HepG2 (cell line): ENCODE measurements at regions not wholly inside any gene's neighbourhood (a gene's known extent, or its start where the extent isn't known, plus 50 kb on each side); places are given as distances from the start of the nearest gene placed in this dataset.

Experiments used
- ATAC-seq: fragments of 200-7000 bp; cut with Tn5 transposase; 3 replicates; pipeline ENCODE4 v1.9.1; 2020; ENCODE audit warnings: mild to moderate bottlenecking, moderate library complexity
- BruUV-seq: library from RNA; stranded (reverse); fragments of 400-500 nt; replicated peaks from 2 replicates; lab custom pipeline; 2021; lab: Mats Ljungman, UMichigan
- CTCF ChIA-PET: fragments of 300-600 bp; formaldehyde crosslinking; extraction: SDS; loops from one replicate; lab custom pipeline; 2021; ENCODE audit warnings: low total read pairs, inconsistent platforms, low intra/inter-chr PET ratio; lab: Yijun Ruan, JAX
- POLR2A ChIA-PET: fragments of 350-600 bp; sonication (Branson Sonifier 250); formaldehyde crosslinking; loops from one replicate; lab custom pipeline; 2020; ENCODE audit warnings: antibody characterized with exemption, inconsistent platforms; lab: Yijun Ruan, JAX
- DNase-seq: peaks from one replicate; pipeline ENCODE4 v3.0.0-alpha.2; 2015; ENCODE audit warnings: low spot score
- FAIRE-seq: peaks from 3 replicates; lab custom pipeline; 2011; peaks lifted over from hg19 to GRCh38; lab: Jason Lieb, UNC
- H2AFZ ChIP-seq: one replicate; pipeline ENCODE4 v1.6.1; 2011; ENCODE audit warnings: low read length, inconsistent platforms
- H3K27ac ChIP-seq: fragments of 300-600 bp; 3 replicates; pipeline ENCODE4 v1.8.0; 2011; ENCODE audit warnings: mixed run types, mild to moderate bottlenecking, mixed read lengths, low read length, inconsistent platforms; ENCODE audit not compliant: insufficient read depth; ENCODE audit errors: extremely low read length
- H3K27me3 ChIP-seq, 2 experiments: fragments of 200-600 bp in 1 of 2; 2 replicates in 1 of 2; 3 replicates in 1 of 2; pipeline versions ENCODE4 v1.6.0 to v1.8.0; 2011; ENCODE audit warnings: low read length in 2 of 2, mild to moderate bottlenecking in 2 of 2, moderate library complexity in 2 of 2, inconsistent platforms in 1 of 2; ENCODE audit not compliant: insufficient read depth in 2 of 2, control insufficient read depth in 1 of 2
- H3K36me3 ChIP-seq, 2 experiments: fragments of 200-600 bp in 1 of 2; replicated peaks in 1 of 2; 2 replicates in 1 of 2; 3 replicates in 1 of 2; pipeline versions ENCODE4 v1.5.1 to v1.8.0; 2011; ENCODE audit warnings: low read length in 2 of 2, inconsistent platforms in 1 of 2; ENCODE audit not compliant: insufficient read depth in 2 of 2, control insufficient read depth in 1 of 2
- H3K4me1 ChIP-seq: 2 replicates; pipeline ENCODE4 v1.5.1; 2012; ENCODE audit warnings: low read length, inconsistent platforms; ENCODE audit not compliant: insufficient read depth
- H3K4me2 ChIP-seq: 2 replicates; pipeline ENCODE4 v1.6.0; 2011; ENCODE audit warnings: low read depth, low read length, inconsistent platforms
- H3K4me3 ChIP-seq, 3 experiments: fragments of 200-600 bp in 1 of 3; sonication (generic), shearing (Covaris generic) in 1 of 3; replicated peaks in 1 of 3; 2 replicates each; pipeline ENCODE4 v1.5.1; 2011 to 2016; ENCODE audit warnings: low read length in 3 of 3, inconsistent platforms in 2 of 3, low read depth in 2 of 3, mild to moderate bottlenecking in 2 of 3, control low read depth in 1 of 3, mixed read lengths in 1 of 3; ENCODE audit not compliant: insufficient read depth in 1 of 3
- H3K79me2 ChIP-seq: one replicate; pipeline ENCODE4 v1.6.1; 2011; ENCODE audit warnings: low read length, inconsistent platforms; ENCODE audit not compliant: insufficient read depth
- H3K9ac ChIP-seq: 2 replicates; pipeline ENCODE4 v1.6.0; 2011; ENCODE audit warnings: mild to moderate bottlenecking, low read depth, low read length, inconsistent platforms; ENCODE audit not compliant: insufficient read depth
- H3K9me3 ChIP-seq: 2 replicates; pipeline ENCODE4 v1.5.1; 2012; ENCODE audit warnings: mild to moderate bottlenecking, low read length
- H4K20me1 ChIP-seq: 2 replicates; pipeline ENCODE4 v1.6.0; 2011; ENCODE audit warnings: inconsistent platforms, mild to moderate bottlenecking, low read length, moderate library complexity; ENCODE audit not compliant: insufficient read depth
- GATAD2A ChIP-seq: IDR thresholded peaks from 2 replicates; pipeline ENCODE4 v1.6.1; 2016
- MLXIP ChIP-seq: sonication (generic); formaldehyde crosslinking; IDR thresholded peaks from 2 replicates; pipeline ENCODE4 v1.9.0; 2021; ENCODE audit warnings: missing genetic modification reagents, borderline replicate concordance
- PHF21A ChIP-seq: sonication (generic); formaldehyde crosslinking; IDR thresholded peaks from 2 replicates; pipeline ENCODE4 v1.5.0; 2020; ENCODE audit warnings: mild to moderate bottlenecking, missing genetic modification reagents
- SOX13 ChIP-seq, 3 experiments: fragments of 450-650 bp in 1 of 3; sonication (generic) in 1 of 3; formaldehyde crosslinking in 1 of 3; IDR thresholded peaks in 2 of 3; conservative IDR thresholded peaks in 1 of 3; 2 replicates each; pipeline versions ENCODE4 v1.5.0 to v1.6.1; 2016 to 2020; ENCODE audit warnings: antibody characterized with exemption in 1 of 3, mild to moderate bottlenecking in 1 of 3, missing compliant biosample characterization in 1 of 3, missing genetic modification reagents in 1 of 3, moderate library complexity in 1 of 3
- SOX5 ChIP-seq: IDR thresholded peaks from 2 replicates; pipeline ENCODE4 v1.6.1; 2016; ENCODE audit warnings: borderline replicate concordance
- TRIM24 ChIP-seq: sonication (generic); formaldehyde crosslinking; IDR thresholded peaks from 2 replicates; pipeline ENCODE4 v1.8.0; 2022; ENCODE audit warnings: mild to moderate bottlenecking, missing genetic modification reagents
- ZNF839 ChIP-seq: sonication (generic); formaldehyde crosslinking; IDR thresholded peaks from 2 replicates; pipeline ENCODE4 v1.4.0; 2020; ENCODE audit warnings: missing genetic modification reagents, mild to moderate bottlenecking, borderline replicate concordance
- WGBS: methylation state at CpG from one replicate; pipeline ENCODE4 v1.1.6; 2017; ENCODE audit warnings: low lambda C conversion rate; 5-methylcytosine and 5-hydroxymethylcytosine counted together
- in situ Hi-C: cut with HindIII; loops from 2 replicates; pipeline ENCODE4 v1.10.0; 2017; ENCODE audit warnings: low pct_unique_long_range_greater_than_20kb; ENCODE audit not compliant: extremely low pct_ligation_motif_present
- intact Hi-C: fragments of 100-400 bp; cut with micrococcal nuclease; formaldehyde crosslinking; loops from one replicate; pipeline ENCODE4 v1.10.0; 2022; ENCODE audit not compliant: unreplicated experiment

- TF ChIP-seq SOX13 (IDR thresholded peaks at IDR 0.05) (no peak), SOX13 (CRISPR knock-in tag; conservative IDR thresholded peaks at IDR 0.05 in 1 of 2, IDR thresholded peaks at IDR 0.05 in 1 of 2) (peak in 1 of 2 experiments; percentile 30; a peak in 1 of 4 replicates), GATAD2A (0 out of 2 replicates have a peak, but pooled peaks have one; percentile 24)
- TF ChIP-seq, all 625 proteins: peak for 12
These were observed 69.8 kb upstream of the SCAF4 start (continued) for GRCh38 chr21:31801551-31802219.

- no peak overlapping the region for H3K9ac ChIP-seq
- FAIRE-seq = no peak
- TF ChIP-seq SOX5 (CRISPR knock-in tag) (no peak), TRIM24 (no peak), PHF21A (CRISPR knock-in tag) (no peak), MLXIP (no peak), ZNF839 (CRISPR knock-in tag) (no peak)
- TF ChIP-seq, all 625 proteins: peak for 0
- ChIA-PET POLR2A (no interaction called here), CTCF (no interaction called here)
- no TSS peak for BruUV-seq
- WGBS = 13% methylated on average over 13 of the region's 15 CpGs
- H3K27ac ChIP-seq = no peak overlapping the region
- H3K9me3 ChIP-seq = no peaks in the 10 kb centered on the region
- no peak for DNase-seq
- no peak overlapping the region for H3K4me3 ChIP-seq
- no peaks in the 10 kb centered on the region for H3K79me2 ChIP-seq
- H2AFZ ChIP-seq = no peak overlapping the region
- peaks cover 0 to 7% of the 10 kb centered on the region in 2 experiments; a peak in 1 of 5 replicates for H3K27me3 ChIP-seq
- H3K4me2 ChIP-seq = no peak overlapping the region
- no peaks in the 10 kb centered on the region for H4K20me1 ChIP-seq
- intact Hi-C loops (no loop called here), in situ Hi-C loops (no loop called here)
- no peaks in the 10 kb centered on the region for H3K36me3 ChIP-seq
- H3K4me1 ChIP-seq = peaks cover 8% of the 10 kb centered on the region; the same call in 1 of the 2 replicates
- peak; percentile 69 for ATAC-seq
These were observed 67.2 kb upstream of the SCAF4 start for GRCh38 chr21:31798842-31799704.
